OCI-LY3 (cell line): ENCODE measurements at regions not wholly inside any gene's neighbourhood (a gene's known extent, or its start where the extent isn't known, plus 50 kb on each side); places are given as distances from the start of the nearest gene placed in this dataset.

Source experiments
- CTCF ChIP-seq: fragments of 200-600, 300-600 bp; sonication (generic); IDR thresholded peaks from 2 replicates; pipeline ENCODE4 v1.5.1; 2014; ENCODE audit warnings: antibody characterized with exemption, low read length, low read depth
- EZH2phosphoT487 ChIP-seq: fragments of 200-600 bp; shearing (Covaris generic); IDR thresholded peaks from 2 replicates; pipeline ENCODE4 v1.6.1; 2018; ENCODE audit warnings: antibody characterized with exemption, mixed run types, low read depth

DNA sequence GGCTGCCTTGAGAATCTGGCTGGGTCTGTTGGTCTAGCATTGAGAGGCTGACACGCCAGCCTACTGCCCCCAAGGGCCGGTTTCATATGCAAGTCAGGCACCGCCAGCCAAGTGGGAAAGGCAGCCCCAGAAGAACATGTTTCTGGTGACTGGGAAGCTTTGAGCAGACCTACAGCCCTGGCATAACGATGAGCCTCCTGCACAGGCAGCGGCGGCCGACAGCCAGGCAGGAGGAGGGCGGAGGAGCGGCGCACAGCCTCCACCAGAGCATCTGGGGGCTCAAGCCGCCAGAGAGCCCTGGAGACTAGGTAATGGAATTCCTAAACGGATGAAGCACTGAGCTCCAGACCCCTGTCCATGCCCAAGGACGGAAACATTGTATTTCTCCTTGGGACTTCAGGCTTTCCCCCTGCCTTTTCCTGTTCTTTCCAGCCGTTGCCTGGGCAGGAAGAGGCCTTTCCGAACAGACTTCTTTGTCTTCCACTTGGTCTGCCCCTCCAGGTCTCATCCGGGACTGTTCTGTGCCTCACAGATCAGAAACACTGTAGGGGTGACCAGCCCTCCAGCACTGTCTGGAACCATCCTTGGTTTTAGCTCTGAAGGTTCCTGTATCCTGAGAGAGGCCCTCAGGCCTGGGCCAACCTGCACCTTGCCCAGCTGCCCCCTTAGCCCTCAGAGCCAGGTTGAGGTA is 59.5 kb downstream of the IRF2BP2 start:
- TF ChIP-seq CTCF (no peak), EZH2phosphoT487 (no peak)
